ENCODE measurements at regions not wholly inside any gene's neighbourhood (a gene's known extent, or its start where the extent isn't known, plus 50 kb on each side); places are given as distances from the start of the nearest gene placed in this dataset.

GRCh38 chr6:11459079-11459610, 78.4 kb upstream of the TMEM170B start:
- TF ChIP-seq CTCF (IDR thresholded peaks at IDR 0.05; ENCODE audit: low read depth, low read length, poor library complexity, severe bottlenecking) (no peak), EZH2phosphoT487 (IDR thresholded peaks at IDR 0.05; ENCODE audit: borderline replicate concordance, low read length) (no peak)
